ENCODE measurements at regions not wholly inside any gene's neighbourhood (a gene's known extent, or its start where the extent isn't known, plus 50 kb on each side); places are given as distances from the start of the nearest gene placed in this dataset.

DNA sequence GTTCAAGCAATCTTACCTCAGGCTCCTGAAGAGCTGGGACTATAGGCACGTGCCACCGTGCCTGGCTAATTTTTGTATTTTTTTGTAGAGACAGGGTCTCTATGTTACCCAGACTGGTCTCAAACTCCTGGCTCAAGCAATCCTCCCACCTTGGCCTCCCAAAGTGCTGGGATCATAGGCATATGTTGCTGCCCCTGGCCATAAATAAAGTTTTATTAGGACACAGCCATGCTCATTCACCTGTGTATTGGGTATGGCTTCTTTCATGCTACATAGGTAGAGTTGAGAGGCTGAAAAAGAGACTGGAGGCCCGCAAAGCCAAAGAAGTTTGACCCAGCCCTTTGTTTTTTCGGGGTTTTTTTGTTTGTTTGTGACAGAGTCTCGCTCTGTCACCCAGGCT lies 61.7 kb upstream of the NCOR2 start:
- no peak overlapping the region for H2BK15ac ChIP-seq (ENCODE audit: low read depth, low read length)
- no peak overlapping the region for H3K4me3 ChIP-seq (ENCODE audit: insufficient read depth, low read depth, low read length)
- no TSS peak for BruUV-seq (replicated peaks)
- H4K5ac ChIP-seq (ENCODE audit: low read depth, low read length), result no peak overlapping the region
- no peak overlapping the region for H3K18ac ChIP-seq (ENCODE audit: low read depth, low read length)
- H3K9me3 ChIP-seq (ENCODE audit: control insufficient read depth, insufficient read depth, low read length), result no peaks in the 10 kb centered on the region
- peaks cover 11% of the 10 kb centered on the region for H3K9me1 ChIP-seq (ENCODE audit: insufficient read depth, low read length)
- no peaks in the 10 kb centered on the region for H3K36me3 ChIP-seq (ENCODE audit: control insufficient read depth, insufficient read depth, low read length)
- in situ Hi-C loops (cut with MboI; ENCODE audit: low sequenced_read_pairs), result no loop called here
- H2BK20ac ChIP-seq (ENCODE audit: low read depth, low read length), result no peak overlapping the region
- no peak overlapping the region for H4K91ac ChIP-seq (ENCODE audit: insufficient read depth, low read depth, low read length)
- CTCF ChIA-PET, result interaction anchor here (0.6 kb wide), 1 partner anchor 133 kb away, joined by 4 read pairs; no protein-coding TSS in a partner anchor
- DNase-seq (no peak), ATAC-seq (ENCODE audit: low read depth) (no peak)
- no peak overlapping the region for H3K27ac ChIP-seq (ENCODE audit: insufficient read depth, low read length)
- no peak overlapping the region for H2AK5ac ChIP-seq (ENCODE audit: low read depth, low read length)
- H3K4ac ChIP-seq (ENCODE audit: low read depth, low read length), result no peak overlapping the region
- H3K4me2 ChIP-seq (ENCODE audit: low read depth, low read length), result no peak overlapping the region
- H2BK120ac ChIP-seq (ENCODE audit: low read depth, low read length), result no peak overlapping the region
- no peak overlapping the region for H4K8ac ChIP-seq (ENCODE audit: low read depth in 2 of 2, low read length in 2 of 2)
- no peak overlapping the region for H3K56ac ChIP-seq (ENCODE audit: extremely low read depth, insufficient read depth, low read length)
- no peak overlapping the region for H3K14ac ChIP-seq (replicated peaks; ENCODE audit: low read depth, low read length)
- H2BK5ac ChIP-seq (ENCODE audit: low read depth, low read length, poor library complexity, severe bottlenecking), result no peak overlapping the region
- H3K9ac ChIP-seq (ENCODE audit: low read depth, low read length), result no peak overlapping the region
- H3K27me3 ChIP-seq (ENCODE audit: control insufficient read depth, insufficient read depth, low read length), result no peaks in the 10 kb centered on the region
- no peak overlapping the region for H2AK9ac ChIP-seq (replicated peaks; ENCODE audit: low read depth, low read length, poor library complexity)
- H3K79me1 ChIP-seq (ENCODE audit: low read depth in 1 of 2, low read length in 2 of 2), result no peaks in the 10 kb centered on the region; a peak in 1 of 4 replicates
- no peak overlapping the region for H2AFZ ChIP-seq (replicated peaks; ENCODE audit: low read length, poor library complexity)
- intact Hi-C loops (cut with micrococcal nuclease), result no loop called here
- H4K20me1 ChIP-seq (ENCODE audit: insufficient read depth, low read length), result no peaks in the 10 kb centered on the region
- POLR2A ChIA-PET (ENCODE audit: unreplicated experiment), result no interaction called here
- peaks cover 24% of the 10 kb centered on the region for H3K4me1 ChIP-seq (ENCODE audit: control insufficient read depth, insufficient read depth, low read length)
- 67% methylated on average over 1 of the region's 5 CpGs; no CpG with 5 or more reads in 1 of the 2 experiments for WGBS, 2 experiments (ENCODE audit: extremely low coverage in 2 of 2, insufficient read length in 1 of 2)
- no peak overlapping the region for H3K23ac ChIP-seq (ENCODE audit: low read depth, low read length)
- no peak for TF ChIP-seq POLR2A (IDR thresholded peaks at IDR 0.05; ENCODE audit: low read depth, low read length)
- TF ChIP-seq BHLHE40 (IDR thresholded peaks at IDR 0.05; ENCODE audit: low read depth, low read length), result no peak
- TF ChIP-seq MXI1 (IDR thresholded peaks at IDR 0.05; ENCODE audit: borderline replicate concordance, low read depth, low read length), result no peak
- no peak for TF ChIP-seq CHD1 (IDR thresholded peaks at IDR 0.05; ENCODE audit: low read depth, low read length)
- no peak for TF ChIP-seq FOS (IDR thresholded peaks at IDR 0.05; ENCODE audit: low read depth, low read length)
- no peak for TF ChIP-seq CEBPB (IDR thresholded peaks at IDR 0.05; ENCODE audit: low read depth, low read length)
- TF ChIP-seq MAFK (IDR thresholded peaks at IDR 0.05; ENCODE audit: low read depth, low read length), result no peak
- TF ChIP-seq, protein P1, sequence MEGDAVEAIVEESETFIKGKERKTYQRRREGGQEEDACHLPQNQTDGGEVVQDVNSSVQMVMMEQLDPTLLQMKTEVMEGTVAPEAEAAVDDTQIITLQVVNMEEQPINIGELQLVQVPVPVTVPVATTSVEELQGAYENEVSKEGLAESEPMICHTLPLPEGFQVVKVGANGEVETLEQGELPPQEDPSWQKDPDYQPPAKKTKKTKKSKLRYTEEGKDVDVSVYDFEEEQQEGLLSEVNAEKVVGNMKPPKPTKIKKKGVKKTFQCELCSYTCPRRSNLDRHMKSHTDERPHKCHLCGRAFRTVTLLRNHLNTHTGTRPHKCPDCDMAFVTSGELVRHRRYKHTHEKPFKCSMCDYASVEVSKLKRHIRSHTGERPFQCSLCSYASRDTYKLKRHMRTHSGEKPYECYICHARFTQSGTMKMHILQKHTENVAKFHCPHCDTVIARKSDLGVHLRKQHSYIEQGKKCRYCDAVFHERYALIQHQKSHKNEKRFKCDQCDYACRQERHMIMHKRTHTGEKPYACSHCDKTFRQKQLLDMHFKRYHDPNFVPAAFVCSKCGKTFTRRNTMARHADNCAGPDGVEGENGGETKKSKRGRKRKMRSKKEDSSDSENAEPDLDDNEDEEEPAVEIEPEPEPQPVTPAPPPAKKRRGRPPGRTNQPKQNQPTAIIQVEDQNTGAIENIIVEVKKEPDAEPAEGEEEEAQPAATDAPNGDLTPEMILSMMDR (conservative IDR thresholded peaks at IDR 0.05; ENCODE audit: low read depth, low read length), result no peak
- TF ChIP-seq RFX5 (IDR thresholded peaks at IDR 0.05; ENCODE audit: low read depth, low read length), result no peak
- TF ChIP-seq, protein P2, sequence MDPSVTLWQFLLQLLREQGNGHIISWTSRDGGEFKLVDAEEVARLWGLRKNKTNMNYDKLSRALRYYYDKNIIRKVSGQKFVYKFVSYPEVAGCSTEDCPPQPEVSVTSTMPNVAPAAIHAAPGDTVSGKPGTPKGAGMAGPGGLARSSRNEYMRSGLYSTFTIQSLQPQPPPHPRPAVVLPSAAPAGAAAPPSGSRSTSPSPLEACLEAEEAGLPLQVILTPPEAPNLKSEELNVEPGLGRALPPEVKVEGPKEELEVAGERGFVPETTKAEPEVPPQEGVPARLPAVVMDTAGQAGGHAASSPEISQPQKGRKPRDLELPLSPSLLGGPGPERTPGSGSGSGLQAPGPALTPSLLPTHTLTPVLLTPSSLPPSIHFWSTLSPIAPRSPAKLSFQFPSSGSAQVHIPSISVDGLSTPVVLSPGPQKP (IDR thresholded peaks at IDR 0.05; ENCODE audit: borderline replicate concordance, low read depth, low read length), result no peak
- no peak for TF ChIP-seq RCOR1 (IDR thresholded peaks at IDR 0.05; ENCODE audit: insufficient replicate concordance, low read length)
- no peak for TF ChIP-seq SMC3 (IDR thresholded peaks at IDR 0.05; ENCODE audit: low read depth, low read length)
- no peak for TF ChIP-seq NFE2L2 (IDR thresholded peaks at IDR 0.05; ENCODE audit: low read depth, low read length)
- TF ChIP-seq MAZ (IDR thresholded peaks at IDR 0.05; ENCODE audit: borderline replicate concordance, low read depth, low read length), result no peak
- TF ChIP-seq RAD21 (IDR thresholded peaks at IDR 0.05; ENCODE audit: low read length), result no peak
- no peak for TF ChIP-seq USF2 (IDR thresholded peaks at IDR 0.05; ENCODE audit: low read depth, low read length)
- dilution Hi-C loops (cut with HindIII; ENCODE audit: low sequenced_read_pairs, unreplicated experiment), result no loop called here

Data from IMR-90 (cell line).